WERI-Rb-1 (cell line): ENCODE measurements at regions not wholly inside any gene's neighbourhood (a gene's known extent, or its start where the extent isn't known, plus 50 kb on each side); places are given as distances from the start of the nearest gene placed in this dataset.

ENCODE experiments used
- DNase-seq: peaks from one replicate; pipeline ENCODE4 v3.0.0-alpha.2; 2020
- H3K27ac ChIP-seq: fragments of 250-450 bp; sonication (Bioruptor Pico); 2 replicates; pipeline ENCODE4 v1.5.1; 2020; ENCODE audit warnings: mild to moderate bottlenecking, moderate library complexity
- H3K27me3 ChIP-seq: fragments of 250-450 bp; sonication (Bioruptor Pico); 2 replicates; pipeline ENCODE4 v1.5.1; 2021; ENCODE audit warnings: mild to moderate bottlenecking, low read depth, moderate library complexity; ENCODE audit not compliant: insufficient read depth, severe bottlenecking
- H3K36me3 ChIP-seq: fragments of 250-450 bp; sonication (Bioruptor Pico); 2 replicates; pipeline ENCODE4 v1.5.1; 2020; ENCODE audit warnings: mild to moderate bottlenecking, moderate library complexity
- H3K4me3 ChIP-seq: 2 replicates; pipeline ENCODE4 v1.5.1; 2011; ENCODE audit warnings: low read depth, mild to moderate bottlenecking, control low read depth, low read length
- H3K9me3 ChIP-seq: fragments of 250-450 bp; sonication (Bioruptor Pico); 2 replicates; pipeline ENCODE4 v1.5.1; 2021; ENCODE audit warnings: mild to moderate bottlenecking, moderate library complexity; ENCODE audit not compliant: severe bottlenecking
- TF ChIP-seq, protein P1 (sequence below): IDR thresholded peaks from 2 replicates; pipeline ENCODE4 v1.5.1; 2011; ENCODE audit warnings: low read depth, mild to moderate bottlenecking, control low read depth, inconsistent platforms, low read length

DNA sequence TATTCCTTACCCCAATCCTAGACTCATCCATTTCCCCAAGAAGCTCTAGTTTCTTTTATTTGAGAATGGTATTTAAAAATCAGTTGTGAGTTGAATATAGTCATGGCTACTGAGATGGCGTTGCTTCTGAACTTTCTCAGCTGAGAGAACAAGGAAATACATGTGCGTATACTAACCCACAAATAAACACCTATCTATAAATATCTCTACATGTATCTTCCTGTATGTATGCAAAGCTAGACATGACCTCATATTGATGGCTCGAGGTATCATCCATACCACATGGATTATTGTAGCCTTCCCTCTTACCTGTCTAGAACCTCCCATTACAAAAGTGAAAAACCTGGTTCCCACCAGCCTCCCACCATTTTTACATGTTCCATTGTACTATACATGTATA is 141.0 kb downstream of the UFM1 start:
- no peak for DNase-seq
- no peaks in the 10 kb centered on the region for H3K27me3 ChIP-seq
- H3K9me3 ChIP-seq = no peaks in the 10 kb centered on the region
- H3K4me3 ChIP-seq = no peak overlapping the region
- no peaks in the 10 kb centered on the region for H3K36me3 ChIP-seq
- H3K27ac ChIP-seq = no peak overlapping the region
- TF ChIP-seq, protein P1, sequence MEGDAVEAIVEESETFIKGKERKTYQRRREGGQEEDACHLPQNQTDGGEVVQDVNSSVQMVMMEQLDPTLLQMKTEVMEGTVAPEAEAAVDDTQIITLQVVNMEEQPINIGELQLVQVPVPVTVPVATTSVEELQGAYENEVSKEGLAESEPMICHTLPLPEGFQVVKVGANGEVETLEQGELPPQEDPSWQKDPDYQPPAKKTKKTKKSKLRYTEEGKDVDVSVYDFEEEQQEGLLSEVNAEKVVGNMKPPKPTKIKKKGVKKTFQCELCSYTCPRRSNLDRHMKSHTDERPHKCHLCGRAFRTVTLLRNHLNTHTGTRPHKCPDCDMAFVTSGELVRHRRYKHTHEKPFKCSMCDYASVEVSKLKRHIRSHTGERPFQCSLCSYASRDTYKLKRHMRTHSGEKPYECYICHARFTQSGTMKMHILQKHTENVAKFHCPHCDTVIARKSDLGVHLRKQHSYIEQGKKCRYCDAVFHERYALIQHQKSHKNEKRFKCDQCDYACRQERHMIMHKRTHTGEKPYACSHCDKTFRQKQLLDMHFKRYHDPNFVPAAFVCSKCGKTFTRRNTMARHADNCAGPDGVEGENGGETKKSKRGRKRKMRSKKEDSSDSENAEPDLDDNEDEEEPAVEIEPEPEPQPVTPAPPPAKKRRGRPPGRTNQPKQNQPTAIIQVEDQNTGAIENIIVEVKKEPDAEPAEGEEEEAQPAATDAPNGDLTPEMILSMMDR = no peak

DNA sequence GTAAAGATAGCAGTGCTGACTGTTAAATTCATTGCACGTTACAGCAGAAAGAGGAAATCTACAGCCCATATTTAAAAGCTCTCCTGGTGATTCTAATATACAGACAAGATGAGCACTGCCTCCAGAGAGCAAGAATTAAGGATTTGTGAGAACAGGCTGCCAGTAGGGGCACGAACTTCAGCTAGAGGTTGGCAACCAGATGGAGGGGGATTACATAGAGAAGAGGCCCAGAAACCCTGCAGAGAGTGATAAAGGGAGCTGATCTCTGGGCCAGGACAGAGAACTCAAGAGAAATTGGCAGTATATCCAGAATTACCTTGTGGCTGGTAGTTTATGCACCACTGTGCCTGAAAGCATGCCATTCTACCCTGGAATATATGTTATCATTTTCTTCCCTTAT is 144.8 kb downstream of the UFM1 start:
- no peak overlapping the region for H3K4me3 ChIP-seq
- peak; percentile 23 for DNase-seq
- no peaks in the 10 kb centered on the region for H3K36me3 ChIP-seq
- no peaks in the 10 kb centered on the region for H3K27me3 ChIP-seq
- H3K9me3 ChIP-seq = no peaks in the 10 kb centered on the region
- TF ChIP-seq, protein P1 = no peak
- no peak overlapping the region for H3K27ac ChIP-seq

DNA sequence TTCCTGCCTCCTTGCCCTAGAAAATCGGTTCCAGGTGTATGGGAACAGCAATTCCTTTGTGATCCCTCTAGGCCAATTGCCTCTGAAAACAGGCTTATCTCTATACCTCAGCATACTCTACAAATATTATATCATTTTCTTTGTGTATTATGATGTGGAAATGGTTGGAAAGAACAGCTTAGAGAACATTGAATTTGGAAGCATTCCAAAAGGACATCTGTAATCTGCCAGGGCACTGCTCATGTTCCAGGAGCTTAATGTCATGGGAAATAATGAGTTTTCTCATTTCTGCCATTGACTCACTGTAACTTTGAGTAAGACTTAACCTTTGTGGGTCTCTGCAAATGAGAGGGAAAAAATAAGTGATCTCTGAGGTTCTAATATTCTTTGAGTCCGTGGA is 147.3 kb downstream of the UFM1 start:
- H3K27me3 ChIP-seq = no peaks in the 10 kb centered on the region
- no peak overlapping the region for H3K27ac ChIP-seq
- H3K9me3 ChIP-seq = no peaks in the 10 kb centered on the region
- H3K4me3 ChIP-seq = no peak overlapping the region
- no peaks in the 10 kb centered on the region for H3K36me3 ChIP-seq
- no peak for DNase-seq
- TF ChIP-seq, protein P1 = no peak

DNA sequence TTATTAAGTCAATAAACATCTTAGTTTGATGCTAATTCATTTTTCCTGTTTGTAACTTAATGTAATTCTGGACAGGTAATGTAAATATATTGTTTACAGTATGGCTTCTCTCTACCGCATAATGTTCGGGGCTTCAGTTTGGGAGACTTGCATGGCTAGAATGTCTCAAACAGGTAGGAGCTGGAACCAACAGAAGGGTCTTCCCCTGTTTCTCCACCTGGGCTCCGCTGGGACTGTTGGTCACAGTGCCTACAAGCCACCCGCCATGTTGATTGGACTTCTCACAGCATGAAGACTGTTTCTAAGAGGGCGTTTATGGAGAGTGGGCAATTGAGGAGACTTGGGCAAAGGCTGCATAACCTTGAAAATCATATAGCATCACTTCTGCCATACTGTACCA is 148.6 kb downstream of the UFM1 start:
- DNase-seq = no peak
- Histone ChIP-seq H3K36me3 (no peaks in the 10 kb centered on the region), H3K4me3 (no peak overlapping the region), H3K9me3 (no peaks in the 10 kb centered on the region), H3K27me3 (no peaks in the 10 kb centered on the region), H3K27ac (no peak overlapping the region)
- TF ChIP-seq, protein P1 = no peak

DNA sequence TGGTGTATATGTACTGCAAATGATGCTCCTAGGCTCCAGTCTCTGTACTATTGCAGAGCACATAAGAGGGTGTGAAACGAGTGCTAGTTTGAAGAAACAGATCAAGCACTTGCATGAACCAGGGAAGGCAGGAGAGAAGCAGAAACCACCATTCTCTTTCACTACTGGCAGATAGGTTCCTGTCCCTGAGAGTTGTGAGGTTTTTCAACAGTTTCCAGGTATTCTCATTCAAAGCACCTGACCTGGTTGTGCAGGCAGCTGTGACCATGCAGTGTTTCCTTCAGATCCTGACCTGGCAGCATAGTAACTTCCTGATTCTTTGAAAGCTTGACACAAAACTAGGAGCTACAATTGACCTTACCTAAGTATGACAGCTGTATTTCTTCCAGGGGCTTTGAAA is 164.9 kb downstream of the UFM1 start:
- no peak for DNase-seq
- Histone ChIP-seq H3K27me3 (no peaks in the 10 kb centered on the region), H3K36me3 (no peaks in the 10 kb centered on the region), H3K4me3 (no peak overlapping the region), H3K27ac (no peak overlapping the region), H3K9me3 (no peaks in the 10 kb centered on the region)
- TF ChIP-seq, protein P1 = no peak

DNA sequence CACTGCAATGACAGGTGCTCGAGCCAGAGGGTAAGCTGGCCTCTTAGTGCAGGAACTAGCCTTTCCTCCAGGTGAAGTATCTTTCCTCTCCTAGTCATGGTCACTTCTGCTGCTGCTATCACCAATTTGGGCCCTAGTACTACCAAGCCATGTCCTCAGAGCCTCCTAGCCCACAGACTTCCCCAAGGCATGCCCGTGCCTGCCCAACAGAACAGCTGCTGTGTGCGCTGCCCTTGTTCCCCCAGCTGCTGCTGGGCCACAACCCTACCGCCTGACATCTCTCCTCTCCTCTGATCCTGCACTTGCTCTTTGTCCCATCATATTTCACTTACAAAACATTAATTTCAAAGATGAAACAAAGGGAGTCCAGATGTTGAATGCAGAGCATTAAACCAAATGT is 168.5 kb upstream of the FREM2 start:
- no peaks in the 10 kb centered on the region for H3K36me3 ChIP-seq
- no peak overlapping the region for H3K27ac ChIP-seq
- no peaks in the 10 kb centered on the region for H3K27me3 ChIP-seq
- H3K9me3 ChIP-seq = no peaks in the 10 kb centered on the region
- no peak for DNase-seq
- H3K4me3 ChIP-seq = no peak overlapping the region
- TF ChIP-seq, protein P1 = no peak
